ENCODE measurements at regions not wholly inside any gene's neighbourhood (a gene's known extent, or its start where the extent isn't known, plus 50 kb on each side); places are given as distances from the start of the nearest gene placed in this dataset.

DNA sequence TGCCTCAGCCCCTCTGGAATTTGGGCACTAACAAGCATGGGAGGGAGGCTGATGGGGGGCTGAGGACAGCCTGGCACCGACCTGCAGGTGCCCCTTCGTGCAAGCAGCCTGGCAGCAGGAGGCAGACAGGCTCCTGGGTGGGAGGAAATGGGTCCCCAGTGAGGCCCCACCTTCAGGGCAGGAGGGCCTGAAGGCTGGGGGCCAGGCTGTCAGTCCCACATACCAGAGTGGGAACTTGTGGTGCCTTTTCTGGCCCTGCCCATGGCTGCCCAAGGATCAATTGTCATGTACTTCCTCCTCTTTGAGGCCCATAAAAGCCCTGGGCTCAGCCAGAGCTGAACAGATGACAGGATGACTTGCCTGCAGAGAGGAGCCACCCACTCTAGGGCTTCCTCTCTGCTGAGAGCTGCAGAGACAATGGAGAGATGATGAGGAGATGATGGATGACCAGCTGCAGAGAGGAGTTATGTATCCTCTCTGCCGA, 141.0 kb downstream of the PDHA2 start:
- TF ChIP-seq, protein P1, sequence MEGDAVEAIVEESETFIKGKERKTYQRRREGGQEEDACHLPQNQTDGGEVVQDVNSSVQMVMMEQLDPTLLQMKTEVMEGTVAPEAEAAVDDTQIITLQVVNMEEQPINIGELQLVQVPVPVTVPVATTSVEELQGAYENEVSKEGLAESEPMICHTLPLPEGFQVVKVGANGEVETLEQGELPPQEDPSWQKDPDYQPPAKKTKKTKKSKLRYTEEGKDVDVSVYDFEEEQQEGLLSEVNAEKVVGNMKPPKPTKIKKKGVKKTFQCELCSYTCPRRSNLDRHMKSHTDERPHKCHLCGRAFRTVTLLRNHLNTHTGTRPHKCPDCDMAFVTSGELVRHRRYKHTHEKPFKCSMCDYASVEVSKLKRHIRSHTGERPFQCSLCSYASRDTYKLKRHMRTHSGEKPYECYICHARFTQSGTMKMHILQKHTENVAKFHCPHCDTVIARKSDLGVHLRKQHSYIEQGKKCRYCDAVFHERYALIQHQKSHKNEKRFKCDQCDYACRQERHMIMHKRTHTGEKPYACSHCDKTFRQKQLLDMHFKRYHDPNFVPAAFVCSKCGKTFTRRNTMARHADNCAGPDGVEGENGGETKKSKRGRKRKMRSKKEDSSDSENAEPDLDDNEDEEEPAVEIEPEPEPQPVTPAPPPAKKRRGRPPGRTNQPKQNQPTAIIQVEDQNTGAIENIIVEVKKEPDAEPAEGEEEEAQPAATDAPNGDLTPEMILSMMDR (conservative IDR thresholded peaks at IDR 0.05; ENCODE audit: low read length), result no peak
- no peak for TF ChIP-seq EZH2phosphoT487 (IDR thresholded peaks at IDR 0.05; ENCODE audit: borderline replicate concordance, low read depth, low read length)

Measured in OCI-LY7 (cell line).